Glutamatergic neuron (in vitro differentiated cells): ENCODE measurements at regions not wholly inside any gene's neighbourhood (a gene's known extent, or its start where the extent isn't known, plus 50 kb on each side); places are given as distances from the start of the nearest gene placed in this dataset.

Experiments used
- DNase-seq: peaks from one replicate; pipeline ENCODE4 v3.0.0; 2022
- H3K27ac Mint-ChIP-seq: one replicate; pipeline ENCODE4 v1.8.0; 2020; ENCODE audit warnings: mild to moderate bottlenecking, mixed read lengths, inconsistent platforms; ENCODE audit not compliant: unreplicated experiment
- H3K27me3 Mint-ChIP-seq: one replicate; pipeline ENCODE4 v1.8.0; 2020; ENCODE audit warnings: mild to moderate bottlenecking, moderate library complexity, mixed read lengths, inconsistent platforms; ENCODE audit not compliant: unreplicated experiment
- H3K36me3 Mint-ChIP-seq: one replicate; pipeline ENCODE4 v1.8.0; 2020; ENCODE audit warnings: mild to moderate bottlenecking, mixed read lengths, inconsistent platforms; ENCODE audit not compliant: unreplicated experiment
- H3K4me1 Mint-ChIP-seq: one replicate; pipeline ENCODE4 v1.8.0; 2020; ENCODE audit warnings: mild to moderate bottlenecking, low read depth, mixed read lengths, inconsistent platforms; ENCODE audit not compliant: unreplicated experiment
- H3K4me3 Mint-ChIP-seq: one replicate; pipeline ENCODE4 v1.8.0; 2020; ENCODE audit warnings: mild to moderate bottlenecking, mixed read lengths, inconsistent platforms; ENCODE audit not compliant: unreplicated experiment
- H3K9me3 Mint-ChIP-seq: one replicate; pipeline ENCODE4 v1.8.0; 2020; ENCODE audit warnings: mild to moderate bottlenecking, moderate library complexity, mixed read lengths, inconsistent platforms; ENCODE audit not compliant: unreplicated experiment
- TF ChIP-seq, protein P1 (sequence below): fragments of 200-600 bp; sonication (generic); IDR thresholded peaks from one replicate; pipeline ENCODE4 v1.5.0; 2021; ENCODE audit not compliant: partially characterized antibody, unreplicated experiment

DNA sequence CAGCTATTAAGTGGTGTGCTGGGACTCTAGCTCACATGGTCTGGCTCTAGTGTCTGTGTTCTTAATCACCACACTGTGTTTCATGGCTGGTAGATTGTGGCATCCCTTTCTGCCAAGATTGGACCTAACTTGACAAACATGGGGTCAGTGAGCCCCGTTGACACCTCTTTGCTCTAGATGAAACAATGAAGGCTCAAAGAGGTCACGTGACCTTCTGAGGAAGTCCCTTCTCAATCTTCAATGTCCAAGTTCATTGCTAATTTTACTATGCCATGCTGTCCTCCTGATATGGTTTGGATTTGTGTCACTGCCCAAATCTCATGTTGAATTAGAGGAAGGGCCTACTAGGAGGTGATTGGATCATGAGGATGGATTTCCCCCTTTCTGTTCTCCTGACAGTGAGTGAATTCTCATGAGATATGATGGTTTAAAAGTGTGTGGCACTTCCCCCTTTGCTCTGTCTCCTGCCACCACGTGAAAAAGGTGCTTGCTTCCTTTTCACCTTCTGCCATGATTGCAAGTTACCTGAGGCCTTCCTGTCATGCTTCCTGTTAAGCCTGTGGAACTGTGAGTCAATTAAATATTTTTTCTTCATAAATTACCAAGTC, 177.8 kb upstream of the MYLIP start:
- H3K4me1 Mint-ChIP-seq: peaks cover 28% of the 10 kb centered on the region
- TF ChIP-seq, protein P1, sequence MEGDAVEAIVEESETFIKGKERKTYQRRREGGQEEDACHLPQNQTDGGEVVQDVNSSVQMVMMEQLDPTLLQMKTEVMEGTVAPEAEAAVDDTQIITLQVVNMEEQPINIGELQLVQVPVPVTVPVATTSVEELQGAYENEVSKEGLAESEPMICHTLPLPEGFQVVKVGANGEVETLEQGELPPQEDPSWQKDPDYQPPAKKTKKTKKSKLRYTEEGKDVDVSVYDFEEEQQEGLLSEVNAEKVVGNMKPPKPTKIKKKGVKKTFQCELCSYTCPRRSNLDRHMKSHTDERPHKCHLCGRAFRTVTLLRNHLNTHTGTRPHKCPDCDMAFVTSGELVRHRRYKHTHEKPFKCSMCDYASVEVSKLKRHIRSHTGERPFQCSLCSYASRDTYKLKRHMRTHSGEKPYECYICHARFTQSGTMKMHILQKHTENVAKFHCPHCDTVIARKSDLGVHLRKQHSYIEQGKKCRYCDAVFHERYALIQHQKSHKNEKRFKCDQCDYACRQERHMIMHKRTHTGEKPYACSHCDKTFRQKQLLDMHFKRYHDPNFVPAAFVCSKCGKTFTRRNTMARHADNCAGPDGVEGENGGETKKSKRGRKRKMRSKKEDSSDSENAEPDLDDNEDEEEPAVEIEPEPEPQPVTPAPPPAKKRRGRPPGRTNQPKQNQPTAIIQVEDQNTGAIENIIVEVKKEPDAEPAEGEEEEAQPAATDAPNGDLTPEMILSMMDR: no peak
- H3K36me3 Mint-ChIP-seq: no peaks in the 10 kb centered on the region
- no peak overlapping the region for H3K27ac Mint-ChIP-seq
- H3K4me3 Mint-ChIP-seq: no peak overlapping the region
- H3K9me3 Mint-ChIP-seq: peaks cover 1% of the 10 kb centered on the region
- no peaks in the 10 kb centered on the region for H3K27me3 Mint-ChIP-seq
- no peak for DNase-seq

DNA sequence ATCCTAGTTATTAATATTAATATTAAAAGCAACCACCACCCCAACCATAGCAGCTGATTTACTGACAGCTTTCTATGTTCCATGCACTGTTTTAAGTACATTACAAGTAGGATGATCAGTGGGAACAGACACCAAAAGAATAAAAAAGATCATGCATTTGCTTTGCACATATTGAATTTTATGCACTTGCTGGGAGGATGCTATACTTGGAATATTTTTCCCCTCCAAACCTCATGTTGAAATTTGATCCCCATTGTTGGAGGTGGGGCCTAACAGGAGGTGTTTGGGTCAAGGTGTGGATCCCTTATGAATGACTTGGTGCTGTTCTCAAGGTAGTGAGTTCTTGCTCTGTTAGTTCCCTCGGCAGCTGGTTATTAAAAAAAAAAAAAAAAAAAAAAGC, 178.9 kb upstream of the MYLIP start:
- Mint-ChIP-seq H3K9me3 (peaks cover 1% of the 10 kb centered on the region), H3K36me3 (no peaks in the 10 kb centered on the region), H3K4me1 (peaks cover 28% of the 10 kb centered on the region), H3K27me3 (no peaks in the 10 kb centered on the region), H3K27ac (no peak overlapping the region), H3K4me3 (no peak overlapping the region)
- TF ChIP-seq, protein P1: no peak
- no peak for DNase-seq

DNA sequence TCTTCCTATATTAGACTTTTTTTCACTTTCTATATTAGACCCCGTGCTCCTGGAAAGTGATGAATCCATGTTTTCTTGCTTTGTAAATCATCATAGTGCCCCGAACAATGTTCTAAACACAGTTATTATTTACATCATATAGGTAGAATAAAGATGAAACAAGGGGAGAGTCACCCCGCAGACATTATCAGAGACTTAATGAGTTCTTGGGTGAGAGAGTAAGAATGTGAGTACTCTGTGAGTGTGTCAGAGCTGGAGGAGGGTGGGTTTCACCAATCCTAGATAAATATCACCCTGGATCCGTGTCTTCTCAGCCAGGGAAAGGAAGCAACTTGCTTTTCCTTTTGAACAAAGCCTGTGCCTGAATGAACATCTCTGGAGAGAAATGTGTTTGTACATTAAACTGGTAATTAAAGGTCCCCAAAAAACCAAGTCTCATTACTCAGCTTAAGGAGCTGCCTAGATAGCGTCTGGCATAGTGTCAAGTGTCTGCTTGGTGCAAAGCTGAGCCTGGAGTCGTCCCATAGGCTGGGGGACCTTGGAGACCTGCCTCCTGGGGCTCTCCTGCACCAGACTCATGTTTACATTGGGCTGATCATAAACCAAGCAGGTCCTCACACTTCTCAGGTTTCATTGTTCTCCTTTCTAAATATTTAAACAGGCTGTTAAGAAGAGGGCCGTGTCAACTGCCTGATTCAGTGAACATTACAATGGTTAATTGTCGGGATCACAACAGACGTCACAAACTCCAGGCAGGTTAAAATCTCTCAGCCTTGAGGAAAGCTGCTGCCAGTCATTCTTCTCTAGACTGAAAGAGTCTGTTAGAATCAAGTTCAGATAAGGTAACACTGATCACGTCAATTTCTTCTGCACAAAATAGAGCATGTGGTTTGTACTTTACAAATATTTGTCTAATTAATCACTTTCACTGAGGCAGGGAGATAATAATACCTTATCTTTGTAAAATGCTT, 179.7 kb upstream of the MYLIP start:
- Mint-ChIP-seq H3K9me3 (peaks cover 1% of the 10 kb centered on the region), H3K4me1 (peaks cover 28% of the 10 kb centered on the region), H3K36me3 (no peaks in the 10 kb centered on the region), H3K4me3 (no peak overlapping the region), H3K27ac (peak overlapping the region; percentile 4), H3K27me3 (no peaks in the 10 kb centered on the region)
- DNase-seq: no peak
- TF ChIP-seq, protein P1: no peak

DNA sequence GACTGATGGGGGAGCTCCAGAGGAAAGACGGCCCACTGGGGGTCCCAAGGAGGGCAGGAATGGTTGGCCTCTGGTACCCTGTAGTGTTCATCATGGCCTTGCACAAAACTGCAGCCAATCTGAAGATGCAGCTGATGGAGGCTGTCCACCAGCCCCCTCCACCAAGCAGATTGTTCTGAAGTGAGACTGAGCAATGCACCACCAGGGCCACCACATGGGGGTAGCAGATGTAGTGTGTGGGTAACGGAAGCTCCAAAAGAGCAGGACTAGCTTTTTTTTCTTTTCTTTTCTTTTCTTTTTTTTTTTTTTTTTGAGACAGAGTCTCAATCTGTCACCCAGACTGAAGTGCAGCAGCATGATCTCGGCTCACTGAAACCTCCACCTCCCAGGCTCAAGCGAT, 181.0 kb upstream of the MYLIP start:
- H3K36me3 Mint-ChIP-seq: no peaks in the 10 kb centered on the region
- H3K27me3 Mint-ChIP-seq: no peaks in the 10 kb centered on the region
- H3K9me3 Mint-ChIP-seq: peaks cover 1% of the 10 kb centered on the region
- H3K4me1 Mint-ChIP-seq: peaks cover 19% of the 10 kb centered on the region
- TF ChIP-seq, protein P1: no peak
- no peak for DNase-seq
- H3K4me3 Mint-ChIP-seq: no peak overlapping the region
- no peak overlapping the region for H3K27ac Mint-ChIP-seq

DNA sequence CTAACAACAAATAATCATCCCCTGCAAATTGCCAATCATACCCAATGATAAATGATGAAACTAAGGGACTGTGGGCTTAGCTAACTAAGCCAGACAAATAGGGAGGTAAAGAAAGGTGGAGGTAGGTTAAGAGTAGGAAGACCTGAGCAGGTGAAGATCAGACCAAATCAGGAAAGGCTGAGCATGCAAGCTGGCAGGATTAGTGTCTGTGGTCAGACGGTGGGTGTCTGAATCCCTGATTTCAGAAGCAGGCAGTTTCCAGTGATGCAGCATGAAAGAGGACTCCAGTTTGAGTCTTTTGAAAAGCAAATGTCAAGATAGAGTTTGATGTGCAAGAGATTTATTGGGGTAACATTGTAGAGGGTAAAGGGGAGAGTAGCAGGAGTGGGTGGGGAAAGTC, 181.4 kb upstream of the MYLIP start:
- Mint-ChIP-seq H3K9me3 (peaks cover under 1% of the 10 kb centered on the region), H3K4me3 (no peak overlapping the region), H3K4me1 (peaks cover 17% of the 10 kb centered on the region), H3K36me3 (no peaks in the 10 kb centered on the region), H3K27ac (no peak overlapping the region), H3K27me3 (no peaks in the 10 kb centered on the region)
- TF ChIP-seq, protein P1: no peak
- no peak for DNase-seq
